Activated CD8-positive, alpha-beta memory T cell treated with anti-CD3 and anti-CD28 coated beads for 36 hours (primary cell): ENCODE measurements at regions not wholly inside any gene's neighbourhood (a gene's known extent, or its start where the extent isn't known, plus 50 kb on each side); places are given as distances from the start of the nearest gene placed in this dataset.
"Not testable (repeated sequence)": the region's sequence is repeated elsewhere in the genome, so short reads cannot be mapped to it uniquely, and the experiment has no call there.

Experiments
- CTCF ChIA-PET: fragments of 350-600 bp; sonication (Branson Sonifier 250); formaldehyde crosslinking; loops from one replicate; lab custom pipeline; 2021; ENCODE audit warnings: antibody characterized with exemption; lab: Charles Lee
- POLR2A ChIA-PET: fragments of 350-600 bp; sonication (Branson Sonifier 250); formaldehyde crosslinking; loops from one replicate; lab custom pipeline; 2021; ENCODE audit warnings: antibody characterized with exemption; lab: Charles Lee

DNA sequence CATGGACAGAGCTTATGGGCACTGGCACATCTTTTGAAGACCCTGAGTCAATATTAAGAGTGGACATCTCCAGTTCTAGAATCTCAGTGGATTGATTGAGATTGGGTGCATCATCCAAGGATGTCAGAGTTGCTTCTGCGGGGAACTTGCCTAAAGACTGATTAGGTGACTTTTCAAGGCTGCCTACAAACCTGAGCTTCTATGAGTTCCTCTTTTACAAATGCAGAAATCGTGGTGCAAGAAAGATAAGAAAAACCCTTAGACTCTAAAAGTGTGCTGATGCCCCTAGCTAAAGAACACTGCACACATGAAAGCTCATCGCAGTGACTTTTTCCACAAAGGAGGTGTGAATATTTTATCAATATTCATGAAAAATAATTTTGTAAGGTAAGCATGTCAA lies 86.8 kb upstream of the NEDD4L start:
- ChIA-PET POLR2A (no interaction called here), CTCF (no interaction called here)

GRCh38 chr18:57956491-57956890 lies 87.5 kb upstream of the NEDD4L start:
- ChIA-PET CTCF (interaction anchor here (0.6 kb wide), 1 partner anchor 334 kb away, joined by 3 read pairs; no protein-coding TSS in a partner anchor), POLR2A (no interaction called here)

- POLR2A ChIA-PET: no interaction called here
- CTCF ChIA-PET: no interaction called here
These were observed 89.1 kb upstream of the NEDD4L start for GRCh38 chr18:57954935-57955334.

GRCh38 chr18:57953883-57954282 lies 90.1 kb upstream of the NEDD4L start:
- CTCF ChIA-PET: no interaction called here
- POLR2A ChIA-PET: no interaction called here

- ChIA-PET CTCF (no interaction called here), POLR2A (no interaction called here)
These were observed 91.8 kb upstream of the NEDD4L start for GRCh38 chr18:57951999-57952774.

DNA sequence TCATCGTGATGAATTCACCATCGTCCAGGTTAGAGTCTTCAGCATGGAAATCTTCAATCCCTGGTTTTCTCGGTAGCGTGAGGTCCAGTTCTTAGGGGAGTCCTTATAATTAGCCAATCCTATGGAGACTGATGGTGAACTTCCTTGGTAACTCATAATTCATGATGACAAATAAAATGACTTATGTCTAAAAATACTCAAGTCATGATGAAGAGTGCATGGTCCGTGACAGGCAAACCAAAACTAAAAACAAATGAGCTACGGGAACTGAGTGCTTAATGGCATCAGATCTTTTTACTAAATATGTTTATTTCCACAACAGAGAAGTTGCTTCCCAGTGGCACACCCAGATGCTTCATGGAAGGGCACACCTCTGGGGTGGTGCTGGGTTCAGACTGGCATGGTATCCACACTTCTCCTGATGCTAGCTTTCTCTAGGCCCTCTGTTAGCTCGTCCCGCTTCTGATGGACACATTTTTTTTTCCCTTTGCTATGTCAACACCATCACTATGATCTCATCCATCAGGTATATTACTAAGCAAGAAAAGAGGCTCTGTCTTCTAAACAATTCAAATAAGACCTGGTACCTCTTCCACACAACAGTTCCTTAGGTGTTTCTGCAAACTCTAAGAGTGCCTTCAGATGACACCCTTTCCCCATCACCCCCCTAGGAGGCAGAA lies 92.8 kb upstream of the NEDD4L start:
- ChIA-PET POLR2A (interaction anchor here (0.6 kb wide), 1 partner anchor 39 kb away, joined by 3 read pairs; no protein-coding TSS in a partner anchor), CTCF (no interaction called here)

DNA sequence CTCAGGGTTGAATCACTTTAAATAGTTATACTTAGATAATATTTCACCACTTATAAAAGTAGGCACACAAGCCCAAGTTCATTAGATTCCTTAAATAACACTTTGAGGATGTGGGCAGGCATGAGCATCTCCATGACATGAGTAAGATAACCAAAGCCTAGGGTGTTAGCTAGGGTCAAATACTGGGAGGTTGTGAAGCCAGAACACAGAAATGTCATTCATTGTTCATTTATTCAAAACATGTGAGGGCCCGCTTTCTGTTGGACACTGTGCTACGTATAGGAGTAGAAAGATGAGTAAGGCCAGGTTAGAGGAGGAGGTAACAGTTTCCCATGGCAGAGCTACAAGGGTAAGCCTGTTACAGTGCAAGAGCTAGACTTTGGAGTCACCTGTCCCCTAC lies 93.5 kb upstream of the NEDD4L start:
- POLR2A ChIA-PET: no interaction called here
- CTCF ChIA-PET: no interaction called here

- POLR2A ChIA-PET, CTCF ChIA-PET: not testable (repeated sequence)
These were observed 94.7 kb upstream of the NEDD4L start for GRCh38 chr18:57949335-57949734.

GRCh38 chr18:57947117-57947516 lies 96.9 kb upstream of the NEDD4L start:
- CTCF ChIA-PET: interaction anchor here (0.6 kb wide), 1 partner anchor 1155 kb away, joined by 3 read pairs; no protein-coding TSS in a partner anchor
- POLR2A ChIA-PET: no interaction called here

GRCh38 chr18:57943723-57944122 lies 100.3 kb upstream of the NEDD4L start:
- ChIA-PET CTCF (no interaction called here), POLR2A (no interaction called here)

DNA sequence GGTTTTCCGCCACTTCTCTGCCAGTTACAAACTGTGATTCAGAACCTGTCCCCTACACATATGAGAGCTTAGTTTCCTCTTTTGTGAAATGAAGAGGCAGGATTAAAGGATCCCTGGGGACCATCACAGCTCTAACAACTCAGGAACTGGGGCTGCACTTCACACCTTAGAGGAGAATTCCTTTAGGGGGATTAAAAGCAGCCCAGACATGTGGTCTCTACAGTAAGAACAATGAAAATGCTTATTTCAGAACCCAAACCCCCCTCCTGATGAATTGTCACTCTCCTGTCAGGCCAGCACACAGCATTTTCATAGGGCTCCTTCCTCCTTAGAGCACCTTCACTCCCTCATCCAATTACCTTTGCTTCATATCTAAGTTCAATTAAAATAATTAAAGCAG lies 101.5 kb upstream of the NEDD4L start:
- ChIA-PET CTCF (interaction anchor here (0.7 kb wide), 1 partner anchor 483 kb away, joined by 3 read pairs; no protein-coding TSS in a partner anchor), POLR2A (no interaction called here)

DNA sequence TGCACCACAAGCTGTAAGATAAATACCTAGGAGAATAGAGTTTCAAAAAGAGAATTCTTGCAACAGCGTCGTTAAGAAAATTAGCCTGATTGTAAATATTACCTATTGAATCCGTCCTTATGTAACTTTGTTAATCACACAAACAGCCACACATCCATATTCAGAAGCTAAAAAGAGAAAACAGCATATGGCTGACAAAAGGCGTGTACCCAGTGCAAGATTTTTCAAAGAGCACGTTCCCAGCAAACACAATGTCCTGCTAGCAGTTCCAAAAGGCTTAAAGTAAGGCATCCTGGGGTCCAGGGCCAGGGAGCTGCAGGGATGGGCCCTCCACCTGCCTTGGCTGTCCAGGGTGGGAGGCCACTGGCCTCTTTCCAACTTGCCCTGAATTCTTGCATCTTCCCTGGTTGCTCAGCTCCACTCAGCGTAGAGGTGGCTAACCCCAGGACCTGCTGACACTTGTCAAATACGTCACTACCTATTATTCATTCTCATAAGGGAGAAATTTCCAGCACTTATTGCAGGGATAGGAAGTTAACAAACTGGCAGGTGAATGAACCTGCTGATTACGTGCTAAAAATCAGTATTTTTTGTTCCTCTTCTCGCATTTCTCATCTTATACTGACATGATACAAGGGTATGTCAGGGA lies 102.1 kb upstream of the NEDD4L start:
- ChIA-PET POLR2A (no interaction called here), CTCF (interaction anchor here (0.7 kb wide), 1 partner anchor 483 kb away, joined by 3 read pairs; no protein-coding TSS in a partner anchor)

DNA sequence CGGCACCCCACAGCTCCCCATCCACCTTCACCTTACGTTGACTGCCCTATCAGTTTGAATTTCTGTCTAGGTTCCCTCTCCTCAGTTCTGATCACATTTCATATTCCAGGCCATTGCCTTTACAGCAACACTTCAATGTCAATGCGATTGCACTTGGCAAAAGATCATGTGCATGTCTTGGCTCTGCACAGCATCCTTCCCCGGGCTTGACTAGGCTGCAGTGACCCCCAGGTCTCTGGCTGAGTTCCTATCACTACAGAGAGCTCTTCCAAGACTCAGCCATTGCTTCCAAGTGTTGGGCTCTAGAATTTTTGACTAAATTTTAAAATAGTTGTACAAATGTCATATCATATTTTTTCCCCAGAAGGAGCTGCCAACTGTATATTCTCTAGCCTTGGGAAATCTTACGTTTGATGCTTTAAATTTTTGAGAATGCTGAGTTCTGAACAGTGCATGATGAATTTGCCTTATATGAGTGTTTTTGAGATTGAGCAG lies 103.8 kb upstream of the NEDD4L start:
- ChIA-PET POLR2A (interaction anchor here (0.5 kb wide), 1 partner anchor 172 kb away, joined by 14 read pairs; no protein-coding TSS in a partner anchor), CTCF (no interaction called here)

DNA sequence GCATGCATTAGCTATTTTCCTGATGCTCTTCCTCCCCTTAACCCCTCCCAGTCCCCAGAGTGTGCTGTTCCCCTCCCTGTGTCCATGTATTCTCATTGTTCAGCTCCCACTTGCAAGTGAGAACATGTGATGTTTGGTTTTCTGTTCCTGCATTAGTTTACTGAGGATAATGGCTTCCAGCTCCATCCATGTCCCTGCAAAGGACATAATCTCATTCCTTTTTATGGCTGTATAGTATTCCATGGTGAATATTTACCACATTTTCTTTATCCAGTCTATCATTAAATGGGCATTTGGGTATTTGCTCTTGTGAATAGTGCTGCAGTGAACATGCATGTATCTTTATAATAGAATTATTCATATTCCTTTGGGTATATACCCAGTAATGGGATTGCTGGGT lies 109.7 kb upstream of the NEDD4L start:
- CTCF ChIA-PET, POLR2A ChIA-PET: not testable (repeated sequence)

DNA sequence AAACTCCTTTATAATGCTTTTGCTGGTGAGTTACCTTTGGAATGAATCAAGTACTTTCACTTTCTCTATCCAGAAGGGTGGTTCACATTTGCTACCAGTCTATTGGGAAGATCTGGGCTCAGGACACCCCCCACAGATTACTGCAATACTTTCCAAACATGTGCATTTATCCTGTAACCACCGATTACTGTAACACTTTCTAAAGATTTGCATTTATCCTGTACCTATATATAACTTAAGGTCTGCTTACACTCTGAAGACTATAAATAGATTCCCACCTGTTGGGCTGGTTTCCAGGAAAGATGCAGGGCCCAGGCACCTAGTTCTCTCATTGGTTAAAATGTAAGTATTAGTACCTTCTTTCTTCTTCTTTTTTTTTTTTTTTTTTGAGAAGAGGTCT lies 113.0 kb upstream of the NEDD4L start:
- POLR2A ChIA-PET: no interaction called here
- CTCF ChIA-PET: no interaction called here

GRCh38 chr18:57930476-57930875 lies 113.5 kb upstream of the NEDD4L start:
- CTCF ChIA-PET: interaction anchor here (0.7 kb wide), 1 partner anchor 18 kb away, joined by 3 read pairs; no protein-coding TSS in a partner anchor

DNA sequence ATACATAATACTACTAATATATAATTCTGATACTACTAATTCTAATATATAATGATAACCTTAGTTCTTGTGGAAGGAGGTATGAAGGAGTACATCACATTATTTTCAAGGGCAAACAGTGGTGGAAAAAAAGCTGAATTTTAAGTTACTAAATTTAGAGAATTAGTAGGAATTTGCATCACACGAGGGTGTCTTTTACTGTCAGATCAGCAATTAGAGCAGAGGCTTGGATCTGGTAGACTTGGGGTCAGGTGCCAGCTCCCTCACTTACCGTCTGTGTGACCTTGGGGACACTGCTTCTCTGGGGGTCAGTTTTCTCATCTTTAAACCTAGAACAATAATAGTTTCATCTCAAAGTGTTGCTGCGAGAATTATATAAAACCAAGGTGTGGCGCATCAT lies 114.1 kb upstream of the NEDD4L start:
- POLR2A ChIA-PET: no interaction called here

More at GRCh38 chr18:57930476-57930875, 113.5 kb upstream of the NEDD4L start:
- POLR2A ChIA-PET: no interaction called here

GRCh38 chr18:57928466-57928865 lies 115.6 kb upstream of the NEDD4L start:
- CTCF ChIA-PET: no interaction called here
- POLR2A ChIA-PET: no interaction called here

More for the DNA sequence above, 114.1 kb upstream of the NEDD4L start:
- CTCF ChIA-PET: interaction anchor here (0.7 kb wide), 1 partner anchor 18 kb away, joined by 3 read pairs; no protein-coding TSS in a partner anchor

DNA sequence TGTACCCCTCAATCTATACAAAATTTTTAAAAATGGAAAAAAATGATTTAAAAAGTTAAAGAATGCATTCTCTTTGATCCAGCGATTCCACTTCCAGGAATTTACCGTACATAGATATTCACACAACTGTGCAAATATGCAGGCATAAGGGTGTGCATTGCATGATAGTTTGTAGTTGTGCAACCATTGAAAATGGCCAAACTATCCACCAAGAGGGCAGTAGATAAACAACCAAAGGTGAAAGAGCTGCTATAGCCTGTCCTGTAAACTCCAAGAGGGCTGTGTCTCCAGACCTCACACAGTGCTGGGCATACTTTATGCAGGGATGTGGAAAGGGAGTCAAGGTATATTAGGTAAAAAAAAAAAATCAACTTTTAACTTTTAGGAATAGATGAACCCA lies 116.5 kb upstream of the NEDD4L start:
- POLR2A ChIA-PET: no interaction called here
- CTCF ChIA-PET: no interaction called here

DNA sequence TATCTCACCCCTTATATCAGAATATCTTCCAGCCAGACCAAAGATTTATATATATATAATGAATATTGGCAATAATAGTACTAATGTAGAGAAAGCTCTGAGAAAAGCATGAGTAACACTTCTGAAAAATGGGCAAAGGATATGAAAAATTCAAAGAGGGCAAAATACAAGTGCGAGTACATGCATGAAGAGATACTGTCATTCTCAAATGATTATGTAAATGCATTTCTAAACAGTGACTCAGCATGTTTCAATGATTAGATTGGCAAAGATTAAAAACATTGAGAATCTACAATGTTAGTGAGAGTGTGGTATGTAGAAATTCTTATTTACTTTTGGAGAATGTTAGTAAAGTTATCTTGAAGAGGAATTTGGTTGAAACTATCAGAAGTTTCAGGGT lies 118.3 kb upstream of the NEDD4L start:
- CTCF ChIA-PET: no interaction called here
- POLR2A ChIA-PET: no interaction called here
